Liver (tissue), 3 donors: ENCODE measurements at regions not wholly inside any gene's neighbourhood (a gene's known extent, or its start where the extent isn't known, plus 50 kb on each side); places are given as distances from the start of the nearest gene placed in this dataset.

Experiments
- GABPA ChIP-seq, 2 donors: IDR thresholded peaks in 1 of 2; conservative IDR thresholded peaks in 1 of 2; 2 replicates each; pipeline ENCODE4 v1.6.1; 2016; ENCODE audit warnings: antibody characterized with exemption in 2 of 2, mild to moderate bottlenecking in 1 of 2, moderate library complexity in 1 of 2
- TF ChIP-seq, protein P1 (sequence below): fragments of 150-350 bp; IDR thresholded peaks from 2 replicates; pipeline ENCODE4 v1.5.1; 2017; ENCODE audit warnings: improper control_type of control experiment, low read depth, low read length; ENCODE audit not compliant: missing input control
- donor health status: healthy.
- donor health status: healthy.

DNA sequence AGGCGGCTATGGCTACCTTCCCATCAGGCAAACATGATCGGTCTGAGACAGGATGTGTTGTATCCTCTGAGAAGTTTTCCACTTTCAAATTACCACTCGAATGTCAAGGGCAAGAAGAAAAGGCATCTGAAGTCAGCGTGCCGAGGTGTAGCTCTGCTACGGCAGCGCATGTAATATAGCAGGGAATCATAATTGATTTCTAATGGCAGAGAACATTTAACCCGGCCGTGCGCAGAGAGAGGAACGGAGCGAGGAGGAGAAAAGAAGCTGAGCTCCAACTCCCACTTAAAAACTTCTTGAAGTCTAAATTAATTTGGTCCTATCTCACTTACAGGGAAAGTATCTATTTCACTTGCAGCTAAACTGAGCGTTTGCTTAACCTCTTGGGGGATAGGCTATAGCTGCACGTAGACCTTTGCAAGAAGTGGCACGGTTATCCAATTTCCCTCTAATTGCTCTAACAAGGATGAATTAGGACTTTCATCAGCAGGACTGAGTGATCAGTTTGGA, 137.3 kb upstream of the KIRREL3 start:
- TF ChIP-seq, protein P1, sequence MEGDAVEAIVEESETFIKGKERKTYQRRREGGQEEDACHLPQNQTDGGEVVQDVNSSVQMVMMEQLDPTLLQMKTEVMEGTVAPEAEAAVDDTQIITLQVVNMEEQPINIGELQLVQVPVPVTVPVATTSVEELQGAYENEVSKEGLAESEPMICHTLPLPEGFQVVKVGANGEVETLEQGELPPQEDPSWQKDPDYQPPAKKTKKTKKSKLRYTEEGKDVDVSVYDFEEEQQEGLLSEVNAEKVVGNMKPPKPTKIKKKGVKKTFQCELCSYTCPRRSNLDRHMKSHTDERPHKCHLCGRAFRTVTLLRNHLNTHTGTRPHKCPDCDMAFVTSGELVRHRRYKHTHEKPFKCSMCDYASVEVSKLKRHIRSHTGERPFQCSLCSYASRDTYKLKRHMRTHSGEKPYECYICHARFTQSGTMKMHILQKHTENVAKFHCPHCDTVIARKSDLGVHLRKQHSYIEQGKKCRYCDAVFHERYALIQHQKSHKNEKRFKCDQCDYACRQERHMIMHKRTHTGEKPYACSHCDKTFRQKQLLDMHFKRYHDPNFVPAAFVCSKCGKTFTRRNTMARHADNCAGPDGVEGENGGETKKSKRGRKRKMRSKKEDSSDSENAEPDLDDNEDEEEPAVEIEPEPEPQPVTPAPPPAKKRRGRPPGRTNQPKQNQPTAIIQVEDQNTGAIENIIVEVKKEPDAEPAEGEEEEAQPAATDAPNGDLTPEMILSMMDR, result no peak
- TF ChIP-seq GABPA (IDR thresholded peaks at IDR 0.05 in 1 of 2, conservative IDR thresholded peaks at IDR 0.05 in 1 of 2), result no peak
